Neural crest cell (in vitro differentiated cells): ENCODE measurements at regions not wholly inside any gene's neighbourhood (a gene's known extent, or its start where the extent isn't known, plus 50 kb on each side); places are given as distances from the start of the nearest gene placed in this dataset.

Source experiments
- DNase-seq: peaks from one replicate; pipeline ENCODE4 v3.0.0; 2021; ENCODE audit warnings: low read depth, mixed read lengths, low spot score
- H3K27ac Mint-ChIP-seq: one replicate; pipeline ENCODE4 v1.8.0; 2021; ENCODE audit warnings: mild to moderate bottlenecking, mixed read lengths; ENCODE audit not compliant: unreplicated experiment
- H3K27me3 Mint-ChIP-seq: 2 replicates; pipeline ENCODE4 v1.8.0; 2021; ENCODE audit warnings: low read depth, mild to moderate bottlenecking, mixed read lengths
- H3K36me3 Mint-ChIP-seq: 2 replicates; pipeline ENCODE4 v1.8.0; 2021; ENCODE audit warnings: low read depth, mild to moderate bottlenecking, mixed read lengths
- H3K4me1 Mint-ChIP-seq: 2 replicates; pipeline ENCODE4 v1.8.0; 2021; ENCODE audit warnings: mixed read lengths
- H3K4me3 Mint-ChIP-seq: one replicate; pipeline ENCODE4 v1.8.0; 2021; ENCODE audit warnings: mild to moderate bottlenecking, mixed read lengths
- H3K9me3 Mint-ChIP-seq: 2 replicates; pipeline ENCODE4 v1.8.0; 2021; ENCODE audit warnings: mixed read lengths
- CTCF ChIP-seq: fragments of 200-600 bp; sonication (generic); conservative IDR thresholded peaks from 2 replicates; pipeline ENCODE4 v1.5.0; 2021; ENCODE audit warnings: antibody characterized with exemption, mild to moderate bottlenecking

- no peaks in the 10 kb centered on the region for H3K9me3 Mint-ChIP-seq
- H3K4me3 Mint-ChIP-seq, result no peak overlapping the region
- no peak for DNase-seq
- H3K27ac Mint-ChIP-seq, result no peak overlapping the region
- H3K4me1 Mint-ChIP-seq, result no peaks in the 10 kb centered on the region
- H3K36me3 Mint-ChIP-seq, result no peaks in the 10 kb centered on the region
- H3K27me3 Mint-ChIP-seq, result no peaks in the 10 kb centered on the region
- TF ChIP-seq CTCF, result peak; percentile 62
These were observed 339.2 kb downstream of the PRR16 start for GRCh38 chr5:120803282-120803681.

- Mint-ChIP-seq H3K9me3 (no peaks in the 10 kb centered on the region), H3K27me3 (no peaks in the 10 kb centered on the region), H3K4me1 (no peaks in the 10 kb centered on the region), H3K4me3 (no peak overlapping the region), H3K27ac (peak overlapping the region; percentile 36), H3K36me3 (no peaks in the 10 kb centered on the region)
- no peak for TF ChIP-seq CTCF
- no peak for DNase-seq
These were observed 341.0 kb downstream of the PRR16 start for GRCh38 chr5:120805131-120805530.

GRCh38 chr5:120806202-120806601 is 342.1 kb downstream of the PRR16 start:
- H3K36me3 Mint-ChIP-seq, result no peaks in the 10 kb centered on the region
- no peaks in the 10 kb centered on the region for H3K27me3 Mint-ChIP-seq
- no peaks in the 10 kb centered on the region for H3K9me3 Mint-ChIP-seq
- no peaks in the 10 kb centered on the region for H3K4me1 Mint-ChIP-seq
- H3K27ac Mint-ChIP-seq, result no peak overlapping the region
- DNase-seq, result no peak
- H3K4me3 Mint-ChIP-seq, result no peak overlapping the region
- no peak for TF ChIP-seq CTCF

- H3K9me3 Mint-ChIP-seq, result no peaks in the 10 kb centered on the region
- no peaks in the 10 kb centered on the region for H3K27me3 Mint-ChIP-seq
- no peak overlapping the region for H3K4me3 Mint-ChIP-seq
- no peak for DNase-seq
- H3K4me1 Mint-ChIP-seq, result no peaks in the 10 kb centered on the region
- H3K27ac Mint-ChIP-seq, result no peak overlapping the region
- no peaks in the 10 kb centered on the region for H3K36me3 Mint-ChIP-seq
- TF ChIP-seq CTCF, result no peak
These were observed 344.0 kb downstream of the PRR16 start for GRCh38 chr5:120808135-120808534.

GRCh38 chr5:120808606-120809005 is 344.5 kb downstream of the PRR16 start:
- H3K27ac Mint-ChIP-seq, result no peak overlapping the region
- H3K9me3 Mint-ChIP-seq, result no peaks in the 10 kb centered on the region
- no peaks in the 10 kb centered on the region for H3K36me3 Mint-ChIP-seq
- no peaks in the 10 kb centered on the region for H3K27me3 Mint-ChIP-seq
- no peak for TF ChIP-seq CTCF
- H3K4me3 Mint-ChIP-seq, result no peak overlapping the region
- no peaks in the 10 kb centered on the region for H3K4me1 Mint-ChIP-seq
- no peak for DNase-seq

GRCh38 chr5:120813551-120813950 is 349.5 kb downstream of the PRR16 start:
- no peaks in the 10 kb centered on the region for H3K4me1 Mint-ChIP-seq
- peaks cover 7% of the 10 kb centered on the region for H3K9me3 Mint-ChIP-seq
- H3K27me3 Mint-ChIP-seq, result no peaks in the 10 kb centered on the region
- no peak for DNase-seq
- TF ChIP-seq CTCF, result no peak
- H3K4me3 Mint-ChIP-seq, result no peak overlapping the region
- H3K27ac Mint-ChIP-seq, result no peak overlapping the region
- no peaks in the 10 kb centered on the region for H3K36me3 Mint-ChIP-seq
